Stomach (tissue), 8 donors: ENCODE measurements at regions not wholly inside any gene's neighbourhood (a gene's known extent, or its start where the extent isn't known, plus 50 kb on each side); places are given as distances from the start of the nearest gene placed in this dataset.
A peak's percentile ranks its signal among the peaks of the same experiment; 100 is the strongest.
"Not testable (repeated sequence)": the region's sequence is repeated elsewhere in the genome, so short reads cannot be mapped to it uniquely, and the experiment has no call there.

ENCODE experiments used
- DNase-seq, 2 donors: peaks; one replicate each; pipeline versions ENCODE4 v3.0.0 to v3.0.0-alpha.2; 2013 to 2019
- H3K27ac ChIP-seq, 5 donors: fragments of 200-600 bp in 4 of 5; sonication (generic) in 4 of 5; one replicate each; pipeline ENCODE4 v1.5.1; 2013 to 2019; ENCODE audit warnings: mild to moderate bottlenecking in 1 of 5, moderate library complexity in 1 of 5
- H3K27me3 ChIP-seq, 3 donors: fragments of 200-600 bp; sonication (generic); one replicate each; pipeline ENCODE4 v1.5.1; 2017 to 2019; ENCODE audit warnings: mixed run types in 1 of 3
- H3K36me3 ChIP-seq, 4 donors: fragments of 200-600 bp; sonication (generic); 1 replicate in 3 of 4; 2 replicates in 1 of 4; pipeline ENCODE4 v1.5.1; 2016 to 2019
- H3K4me1 ChIP-seq, 4 donors: fragments of 200-600 bp; sonication (generic); one replicate each; pipeline ENCODE4 v1.5.1; 2016 to 2019
- H3K4me3 ChIP-seq, 4 donors: fragments of 200-600 bp; sonication (generic) in 3 of 4; one replicate each; pipeline ENCODE4 v1.5.1; 2016 to 2019; ENCODE audit warnings: mild to moderate bottlenecking in 1 of 4
- H3K9me3 ChIP-seq, 4 donors: fragments of 200-600 bp; sonication (generic); one replicate each; pipeline ENCODE4 v1.5.1; 2016 to 2019
- EP300 ChIP-seq: sonication (generic); formaldehyde crosslinking; IDR thresholded peaks from one replicate; pipeline ENCODE4 v1.6.1; 2017; ENCODE audit warnings: antibody characterized with exemption
- POLR2A ChIP-seq, 4 donors: fragments of 450-650 bp; IDR thresholded peaks; one replicate each; pipeline ENCODE4 v1.6.1; 2016; ENCODE audit warnings: antibody characterized with exemption in 4 of 4, control low read depth in 2 of 4, mild to moderate bottlenecking in 1 of 4, moderate library complexity in 1 of 4
- POLR2AphosphoS5 ChIP-seq, 3 donors: sonication (generic); formaldehyde crosslinking; IDR thresholded peaks; one replicate each; pipeline ENCODE4 v1.6.1; 2016; ENCODE audit warnings: antibody characterized with exemption in 3 of 3
- WGBS, 5 donors: extraction: QIAGEN DNeasy Blood & Tissue Kit in 3 of 5; methylation state at CpG; one replicate each; pipeline versions ENCODE4 v1.1.5 to v1.1.7; 2013 to 2018; 5-methylcytosine and 5-hydroxymethylcytosine counted together
- intact Hi-C: fragments of 100-400 bp; cut with DNase I; formaldehyde crosslinking; loops from one replicate; pipeline ENCODE4 v1.15.1; 2023; ENCODE audit warnings: low total_unique reads
- TF ChIP-seq, protein P1 (sequence below), 7 experiments: fragments of 450-650 bp in 4 of 7; fragments of 200-600 bp in 3 of 7; sonication (generic) in 3 of 7; IDR thresholded peaks; one replicate each; pipeline ENCODE4 v1.5.1; 2016 to 2019; ENCODE audit warnings: antibody characterized with exemption in 7 of 7, control low read depth in 2 of 7, mild to moderate bottlenecking in 1 of 7
- donor health status: healthy with polysubstance abuse.
- donor health status: Bipolar disorder and iron deficiency.
- donor health status: healthy.

DNA sequence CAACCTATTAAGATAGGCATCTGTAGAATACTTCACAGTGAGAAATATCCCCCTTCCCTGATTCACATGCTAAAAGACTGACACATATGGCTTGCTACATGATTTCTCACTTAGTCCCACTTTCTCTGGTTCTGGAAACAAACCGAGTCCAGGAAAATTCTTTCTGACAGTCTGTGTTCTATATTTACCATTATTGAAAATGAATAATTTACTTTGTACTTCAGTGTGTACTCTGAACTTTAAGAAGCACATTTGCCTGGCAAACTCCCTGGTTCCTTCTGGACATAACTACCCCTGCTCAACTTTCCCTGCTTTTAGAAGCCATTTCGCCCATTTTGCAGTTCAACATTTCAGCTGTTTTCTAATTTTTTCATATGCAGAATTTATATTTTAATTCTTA lies 53.6 kb downstream of the APCS start:
- no peak for DNase-seq
- intact Hi-C loops = no loop called here
- Histone ChIP-seq H3K36me3 (no peaks in the 10 kb centered on the region), H3K27ac (no peak overlapping the region), H3K4me1 (no peaks in the 10 kb centered on the region), H3K27me3 (peaks cover 0 to 3% (median 0%) of the 10 kb centered on the region in 3 donors), H3K4me3 (no peak overlapping the region), H3K9me3 (peaks cover 0 to 25% (median 7%) of the 10 kb centered on the region in 4 donors)
- TF ChIP-seq POLR2AphosphoS5 (IDR thresholded peaks at IDR 0.05) (no peak), POLR2A (IDR thresholded peaks at IDR 0.05) (no peak), EP300 (no peak)
- TF ChIP-seq, protein P1, sequence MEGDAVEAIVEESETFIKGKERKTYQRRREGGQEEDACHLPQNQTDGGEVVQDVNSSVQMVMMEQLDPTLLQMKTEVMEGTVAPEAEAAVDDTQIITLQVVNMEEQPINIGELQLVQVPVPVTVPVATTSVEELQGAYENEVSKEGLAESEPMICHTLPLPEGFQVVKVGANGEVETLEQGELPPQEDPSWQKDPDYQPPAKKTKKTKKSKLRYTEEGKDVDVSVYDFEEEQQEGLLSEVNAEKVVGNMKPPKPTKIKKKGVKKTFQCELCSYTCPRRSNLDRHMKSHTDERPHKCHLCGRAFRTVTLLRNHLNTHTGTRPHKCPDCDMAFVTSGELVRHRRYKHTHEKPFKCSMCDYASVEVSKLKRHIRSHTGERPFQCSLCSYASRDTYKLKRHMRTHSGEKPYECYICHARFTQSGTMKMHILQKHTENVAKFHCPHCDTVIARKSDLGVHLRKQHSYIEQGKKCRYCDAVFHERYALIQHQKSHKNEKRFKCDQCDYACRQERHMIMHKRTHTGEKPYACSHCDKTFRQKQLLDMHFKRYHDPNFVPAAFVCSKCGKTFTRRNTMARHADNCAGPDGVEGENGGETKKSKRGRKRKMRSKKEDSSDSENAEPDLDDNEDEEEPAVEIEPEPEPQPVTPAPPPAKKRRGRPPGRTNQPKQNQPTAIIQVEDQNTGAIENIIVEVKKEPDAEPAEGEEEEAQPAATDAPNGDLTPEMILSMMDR (IDR thresholded peaks at IDR 0.05) = no peak
- 73 to 85% (median 84%) methylated on average over 2 of the region's 2 CpGs for WGBS, 5 donors

DNA sequence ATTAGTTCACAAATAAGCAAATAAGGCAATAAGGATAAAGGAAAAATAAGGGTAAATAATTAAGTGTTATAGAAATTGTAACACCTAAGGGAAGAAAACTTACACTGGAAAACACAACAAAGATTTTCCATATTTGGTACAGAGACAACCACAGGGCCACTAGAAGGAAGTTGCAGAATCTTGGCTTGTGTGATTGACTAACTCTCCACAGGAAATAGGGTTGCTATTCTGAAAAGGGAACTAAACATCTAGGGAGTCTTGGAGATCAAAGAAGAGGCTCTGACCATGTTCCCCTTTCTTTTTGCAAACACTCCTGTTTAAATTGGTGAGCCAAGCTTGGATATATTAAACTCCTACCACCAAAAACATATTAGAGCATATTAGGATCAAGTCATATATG lies 59.1 kb downstream of the APCS start:
- Histone ChIP-seq H3K27ac (no peak overlapping the region), H3K4me1 (no peaks in the 10 kb centered on the region), H3K27me3 (peaks cover 0 to 3% (median 0%) of the 10 kb centered on the region in 3 donors), H3K36me3 (no peaks in the 10 kb centered on the region), H3K4me3 (no peak overlapping the region), H3K9me3 (peaks cover 0 to 25% (median 7%) of the 10 kb centered on the region in 4 donors)
- peak in 1 of 2 donors; percentile 8 for DNase-seq
- TF ChIP-seq POLR2AphosphoS5 (IDR thresholded peaks at IDR 0.05) (no peak), POLR2A (IDR thresholded peaks at IDR 0.05) (no peak), EP300 (no peak)
- TF ChIP-seq, protein P1 (IDR thresholded peaks at IDR 0.05) = no peak
- intact Hi-C loops = no loop called here

- Histone ChIP-seq H3K27me3 (no peaks in the 10 kb centered on the region), H3K4me3 (no peak overlapping the region), H3K9me3 (peaks cover 0 to 18% (median 7%) of the 10 kb centered on the region in 4 donors), H3K36me3 (no peaks in the 10 kb centered on the region), H3K4me1 (no peaks in the 10 kb centered on the region), H3K27ac (no peak overlapping the region)
- TF ChIP-seq EP300 (no peak), POLR2A (IDR thresholded peaks at IDR 0.05) (no peak)
- intact Hi-C loops = no loop called here
- 53 to 84% (median 62%) methylated on average over 2 of the region's 2 CpGs for WGBS, 5 donors
- DNase-seq = no peak
These were observed 60.0 kb downstream of the APCS start for GRCh38 chr1:159647616-159648015.

- no peak for DNase-seq
- intact Hi-C loops = no loop called here
- Histone ChIP-seq H3K4me1 (no peaks in the 10 kb centered on the region), H3K27ac (no peak overlapping the region), H3K9me3 (no peaks in the 10 kb centered on the region), H3K27me3 (no peaks in the 10 kb centered on the region), H3K4me3 (no peak overlapping the region), H3K36me3 (no peaks in the 10 kb centered on the region)
- no peak for TF ChIP-seq POLR2A (IDR thresholded peaks at IDR 0.05)
- TF ChIP-seq, protein P1 (IDR thresholded peaks at IDR 0.05) = no peak
- no peak for TF ChIP-seq POLR2AphosphoS5 (IDR thresholded peaks at IDR 0.05)
- no peak for TF ChIP-seq EP300
- 81 to 96% (median 92%) methylated on average over 1 of the region's 1 CpG for WGBS, 5 donors
These were observed 61.9 kb downstream of the CRP start for GRCh38 chr1:159652506-159652905.

GRCh38 chr1:159653201-159653600 lies 61.2 kb downstream of the CRP start:
- Histone ChIP-seq H3K27me3 (no peaks in the 10 kb centered on the region), H3K27ac (no peak overlapping the region), H3K9me3 (no peaks in the 10 kb centered on the region), H3K4me1 (no peaks in the 10 kb centered on the region), H3K36me3 (no peaks in the 10 kb centered on the region), H3K4me3 (no peak overlapping the region)
- no peak for DNase-seq
- no peak for TF ChIP-seq POLR2AphosphoS5 (IDR thresholded peaks at IDR 0.05)
- no peak for TF ChIP-seq POLR2A (IDR thresholded peaks at IDR 0.05)
- TF ChIP-seq EP300 = no peak
- TF ChIP-seq, protein P1 (IDR thresholded peaks at IDR 0.05) = no peak
- intact Hi-C loops = no loop called here

DNA sequence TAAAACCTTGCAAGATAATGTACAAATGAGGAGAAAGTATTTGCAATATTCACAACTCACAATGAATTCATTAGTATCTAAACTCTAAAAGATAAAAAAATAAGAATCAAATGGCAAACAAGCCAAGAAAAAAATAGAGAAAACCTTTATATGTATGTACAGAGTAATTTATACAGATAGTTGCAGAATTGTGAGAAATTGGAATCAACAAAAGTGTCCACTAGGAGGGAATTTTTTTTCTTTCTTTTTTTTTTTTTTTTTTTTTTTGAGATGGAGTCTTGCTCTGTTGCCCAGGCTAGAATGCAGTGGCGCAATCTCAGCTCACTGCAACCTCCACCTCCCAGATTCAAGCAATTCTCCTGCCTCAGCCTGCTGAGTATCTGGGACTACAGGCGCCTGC lies 56.9 kb downstream of the CRP start:
- DNase-seq, H3K4me3 ChIP-seq, H3K27ac ChIP-seq, H3K36me3 ChIP-seq, intact Hi-C loops, H3K4me1 ChIP-seq, H3K9me3 ChIP-seq, H3K27me3 ChIP-seq: not testable (repeated sequence)
- WGBS, 5 donors = 89 to 100% (median 95%) methylated on average over 2 of the region's 2 CpGs
